Posterior cingulate gyrus (tissue), 11 donors: ENCODE measurements at regions not wholly inside any gene's neighbourhood (a gene's known extent, or its start where the extent isn't known, plus 50 kb on each side); places are given as distances from the start of the nearest gene placed in this dataset.
"Not testable (repeated sequence)": the region's sequence is repeated elsewhere in the genome, so short reads cannot be mapped to it uniquely, and the experiment has no call there.

ENCODE experiments used
- DNase-seq, 10 donors: peaks; one replicate each; pipeline versions ENCODE4 v3.0.0 to v3.0.0-alpha.2; 2020 to 2021; ENCODE audit warnings: mixed read lengths in 3 of 10
- intact Hi-C: fragments of 100-400 bp; cut with DNase I; formaldehyde crosslinking; loops from one replicate; pipeline ENCODE4 v1.15.1; 2023

DNA sequence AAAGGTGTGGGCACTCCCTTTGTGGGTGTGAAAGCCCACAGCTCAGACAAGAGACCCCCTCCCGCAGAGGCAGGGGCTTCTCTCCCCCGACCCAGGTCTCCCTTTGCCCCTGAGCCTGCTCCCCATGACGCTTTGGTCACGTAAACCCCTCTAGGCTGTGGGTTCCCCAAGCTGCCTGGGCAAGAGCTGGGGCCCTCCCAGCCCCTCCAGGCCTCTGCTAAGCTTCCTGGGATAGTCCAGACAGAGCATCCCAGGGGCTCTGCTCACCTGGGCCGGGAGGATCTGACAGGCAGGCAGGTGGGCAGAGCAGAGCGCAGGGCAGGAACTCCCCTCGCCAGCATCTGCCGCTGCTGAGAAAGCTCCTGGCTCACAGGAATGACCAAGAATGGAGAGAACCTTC, 177.3 kb downstream of the BANP start:
- peak in 1 of 10 donors; percentile 47 for DNase-seq
- intact Hi-C loops = no loop called here

- peak in 1 of 10 donors; percentile 30 for DNase-seq
- intact Hi-C loops = not testable (repeated sequence)
These were observed 177.9 kb downstream of the BANP start for GRCh38 chr16:88129133-88129532.

DNA sequence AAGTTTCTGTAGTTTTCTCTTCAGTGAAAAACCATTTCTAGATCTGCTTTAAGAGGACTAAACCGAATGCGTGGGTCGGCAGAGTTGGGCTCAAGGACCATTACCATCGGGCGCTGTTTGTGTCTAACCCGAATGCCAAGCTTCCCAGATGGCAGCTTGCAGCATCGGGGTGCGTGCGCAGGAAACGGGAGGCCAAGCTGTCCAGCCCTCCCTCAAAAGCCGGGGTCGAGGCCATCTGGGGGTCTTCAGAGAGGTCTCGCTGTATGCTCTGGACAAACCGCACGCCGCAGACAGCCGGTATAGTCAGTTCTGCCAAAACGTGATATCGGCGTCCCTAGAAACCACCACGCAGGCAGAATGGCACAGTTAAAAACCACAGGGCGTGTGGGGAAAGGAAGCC, 178.8 kb downstream of the BANP start:
- DNase-seq = peak in 1 of 10 donors; percentile 45
- intact Hi-C loops = no loop called here

DNA sequence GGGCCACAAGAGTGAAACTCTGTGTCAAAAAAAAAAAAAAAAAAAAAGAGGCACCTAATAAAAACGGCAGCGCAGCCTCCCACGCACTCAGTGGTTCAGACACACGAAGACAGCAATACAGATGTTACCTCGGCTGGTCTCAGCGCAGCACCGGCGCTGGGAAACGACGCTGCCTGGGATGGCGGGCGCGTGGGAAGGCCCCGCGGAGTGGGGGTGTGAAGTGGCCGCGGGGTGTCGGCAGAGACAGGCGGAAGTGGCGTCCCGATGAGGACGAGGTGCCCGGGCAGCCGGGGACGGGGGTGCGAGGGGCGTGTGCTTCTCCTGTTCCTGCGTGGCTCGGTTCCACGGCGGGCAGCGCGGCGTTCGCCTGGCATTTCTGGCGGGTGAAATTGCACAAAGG, 179.4 kb downstream of the BANP start:
- peak in 1 of 10 donors; percentile 70 for DNase-seq
- intact Hi-C loops = no loop called here

- intact Hi-C loops = no loop called here
- peak in 3 of 10 donors; percentile 37 to 77 (median 49) for DNase-seq
These were observed 180.0 kb downstream of the BANP start for GRCh38 chr16:88131256-88131655.

DNA sequence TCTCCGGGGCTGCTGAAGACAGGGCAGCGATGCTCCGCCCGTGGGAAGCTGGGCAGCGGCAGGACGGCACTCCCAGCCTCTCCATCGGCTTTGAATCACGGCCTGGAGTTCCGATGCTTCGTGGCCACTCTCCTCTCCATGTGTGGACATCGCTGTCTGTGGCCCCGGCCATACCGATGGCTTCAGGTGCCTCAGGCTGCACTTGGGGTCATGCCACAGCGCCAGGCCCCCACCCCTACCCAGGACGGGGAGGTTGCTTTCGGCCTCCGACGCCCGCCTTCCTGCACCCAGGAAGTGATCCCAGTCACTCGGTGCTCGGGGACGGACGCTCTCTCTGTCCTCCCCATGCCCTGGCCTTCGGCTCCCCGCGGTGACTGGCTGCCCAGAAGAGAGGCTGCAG, 180.7 kb downstream of the BANP start:
- DNase-seq = peak in 3 of 10 donors; percentile 59 to 77 (median 70)
- intact Hi-C loops = no loop called here

DNA sequence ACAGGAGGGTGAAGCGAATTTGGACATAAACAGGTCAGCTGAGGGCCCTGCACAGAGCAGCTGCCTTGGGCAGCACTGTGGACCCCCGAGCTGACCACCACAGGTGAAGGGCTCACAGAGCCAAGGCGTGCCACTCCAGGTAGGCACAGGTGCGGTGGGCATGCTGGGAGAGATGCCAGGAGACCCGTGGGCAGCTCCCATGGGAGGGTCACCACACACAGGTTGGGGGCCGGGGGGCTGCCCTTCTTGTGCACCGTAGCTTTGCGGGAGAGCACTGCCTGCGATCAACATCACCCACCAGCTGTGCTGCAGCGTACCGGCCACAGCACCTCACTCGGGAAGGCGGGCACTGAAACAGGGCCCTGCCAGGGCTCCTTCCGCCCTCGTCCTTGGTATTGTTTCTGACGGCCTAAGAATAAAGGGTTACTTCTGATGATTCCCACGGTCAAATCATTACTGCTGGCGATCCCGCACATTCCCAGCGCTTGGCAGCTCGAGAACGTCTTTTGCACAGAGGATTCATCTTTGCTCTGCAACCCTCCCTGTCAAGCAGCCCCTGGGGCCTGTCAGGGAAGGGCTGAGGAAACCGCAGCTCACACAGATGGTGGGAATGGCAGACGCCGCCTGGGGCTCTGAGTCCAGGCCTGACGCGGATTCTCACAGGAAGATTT, 181.7 kb downstream of the BANP start:
- peak in 3 of 10 donors; percentile 55 to 82 (median 76) for DNase-seq

GRCh38 chr16:88133507-88133843, 182.2 kb downstream of the BANP start:
- no peak for DNase-seq
- intact Hi-C loops = no loop called here

More for the DNA sequence above, 181.7 kb downstream of the BANP start:
- intact Hi-C loops = no loop called here

- DNase-seq = peak in 2 of 10 donors; percentile 59 to 79
These were observed 183.1 kb downstream of the BANP start for GRCh38 chr16:88134172-88134898.

DNA sequence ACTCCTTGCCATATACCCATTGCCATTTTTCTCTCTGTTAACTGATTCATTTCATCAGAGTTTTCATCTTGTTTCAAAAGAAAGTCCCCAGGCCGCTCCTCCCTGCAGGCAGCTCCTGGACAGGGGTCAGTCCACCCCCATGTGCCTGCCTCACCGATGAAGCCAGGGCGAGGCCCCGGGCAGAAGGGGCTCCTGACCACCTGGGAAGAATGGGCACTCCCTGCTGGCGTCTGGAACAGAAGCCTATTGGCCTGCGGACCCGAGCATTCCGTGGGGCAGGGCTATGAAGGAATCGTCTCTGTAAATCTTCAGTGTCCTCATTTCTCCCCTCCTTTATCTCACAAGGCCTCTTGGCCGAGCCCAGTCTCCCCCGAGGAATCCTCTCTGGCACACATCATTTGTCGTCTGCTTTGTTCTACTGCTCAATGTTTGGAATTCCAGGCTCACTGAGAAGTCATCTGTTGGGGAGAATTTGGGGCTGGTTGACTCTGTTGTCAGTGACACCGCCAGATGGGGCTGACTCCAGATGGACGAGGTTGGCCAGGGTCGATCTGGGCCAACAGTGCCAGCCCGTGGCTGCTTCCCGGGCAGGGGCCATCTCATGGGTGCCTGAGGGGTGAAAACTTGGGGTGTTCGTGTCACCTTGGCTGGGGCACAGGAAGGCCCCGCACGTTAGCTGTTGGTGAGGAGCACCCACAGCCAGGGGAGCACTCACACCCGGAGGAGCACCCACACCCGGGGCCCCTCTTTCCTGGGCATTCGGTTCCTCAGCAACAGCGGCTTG, 183.9 kb downstream of the BANP start:
- peak in 3 of 10 donors; percentile 46 to 65 (median 48) for DNase-seq

More at GRCh38 chr16:88134172-88134898, 183.1 kb downstream of the BANP start:
- intact Hi-C loops = not testable (repeated sequence)

DNA sequence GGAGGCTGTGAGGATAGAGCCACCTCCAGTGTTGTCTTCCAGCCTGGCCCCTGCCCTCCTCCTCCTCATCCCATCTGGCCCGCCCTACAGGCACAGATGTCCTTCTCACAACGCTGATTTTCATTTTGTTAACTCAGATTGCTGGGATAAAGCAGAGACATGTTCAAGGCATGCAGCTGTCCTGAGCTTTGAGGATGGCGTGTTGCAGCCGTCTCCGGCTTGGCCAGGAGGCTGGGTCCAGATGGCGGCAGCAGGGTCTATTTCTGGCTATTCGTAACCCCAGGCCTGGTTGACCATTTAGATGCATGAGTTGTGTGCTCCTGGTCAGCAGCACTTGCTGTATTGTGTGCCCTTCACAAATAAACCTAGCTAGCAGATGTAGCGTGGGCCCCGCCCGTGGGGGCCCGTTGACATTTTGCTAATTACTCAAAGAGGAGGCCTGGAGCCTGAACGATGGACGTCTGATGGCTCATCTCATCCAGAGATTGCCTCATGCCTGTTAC, 185.0 kb downstream of the BANP start:
- intact Hi-C loops = not testable (repeated sequence)
- DNase-seq = peak in 6 of 10 donors; percentile 18 to 84 (median 36)

More for the DNA sequence above, 183.9 kb downstream of the BANP start:
- intact Hi-C loops = not testable (repeated sequence)

- intact Hi-C loops = not testable (repeated sequence)
- peak in 3 of 10 donors; percentile 2 to 16 (median 11) for DNase-seq
These were observed 185.7 kb downstream of the BANP start for GRCh38 chr16:88136939-88137338.

GRCh38 chr16:88139141-88139540, 187.9 kb downstream of the BANP start:
- DNase-seq = peak in 1 of 10 donors; percentile 16

DNA sequence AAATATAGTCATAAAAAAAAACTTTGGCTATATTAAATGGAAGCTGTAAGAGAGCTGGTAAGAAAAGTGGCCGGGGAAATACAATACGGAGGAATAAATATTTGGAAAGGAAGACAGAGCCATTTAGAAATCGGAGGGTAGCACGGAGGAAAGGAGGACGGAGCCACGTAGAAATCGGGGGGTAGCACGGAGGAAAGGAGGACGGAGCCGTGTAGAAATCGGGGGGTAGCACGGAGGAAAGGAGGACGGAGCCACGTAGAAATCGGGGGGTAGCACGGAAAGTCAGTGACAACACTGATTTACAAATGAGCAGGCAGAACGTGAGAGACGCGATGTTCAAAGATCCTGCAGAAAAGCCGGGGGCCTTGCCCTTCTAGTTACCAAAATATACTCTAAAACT, 189.0 kb downstream of the BANP start:
- peak in 1 of 10 donors; percentile 8 for DNase-seq
- intact Hi-C loops = not testable (repeated sequence)

More at GRCh38 chr16:88139141-88139540, 187.9 kb downstream of the BANP start:
- intact Hi-C loops = not testable (repeated sequence)

- peak in 1 of 10 donors; percentile 40 for DNase-seq
- intact Hi-C loops = no loop called here
These were observed 190.3 kb downstream of the BANP start for GRCh38 chr16:88141580-88141979.

DNA sequence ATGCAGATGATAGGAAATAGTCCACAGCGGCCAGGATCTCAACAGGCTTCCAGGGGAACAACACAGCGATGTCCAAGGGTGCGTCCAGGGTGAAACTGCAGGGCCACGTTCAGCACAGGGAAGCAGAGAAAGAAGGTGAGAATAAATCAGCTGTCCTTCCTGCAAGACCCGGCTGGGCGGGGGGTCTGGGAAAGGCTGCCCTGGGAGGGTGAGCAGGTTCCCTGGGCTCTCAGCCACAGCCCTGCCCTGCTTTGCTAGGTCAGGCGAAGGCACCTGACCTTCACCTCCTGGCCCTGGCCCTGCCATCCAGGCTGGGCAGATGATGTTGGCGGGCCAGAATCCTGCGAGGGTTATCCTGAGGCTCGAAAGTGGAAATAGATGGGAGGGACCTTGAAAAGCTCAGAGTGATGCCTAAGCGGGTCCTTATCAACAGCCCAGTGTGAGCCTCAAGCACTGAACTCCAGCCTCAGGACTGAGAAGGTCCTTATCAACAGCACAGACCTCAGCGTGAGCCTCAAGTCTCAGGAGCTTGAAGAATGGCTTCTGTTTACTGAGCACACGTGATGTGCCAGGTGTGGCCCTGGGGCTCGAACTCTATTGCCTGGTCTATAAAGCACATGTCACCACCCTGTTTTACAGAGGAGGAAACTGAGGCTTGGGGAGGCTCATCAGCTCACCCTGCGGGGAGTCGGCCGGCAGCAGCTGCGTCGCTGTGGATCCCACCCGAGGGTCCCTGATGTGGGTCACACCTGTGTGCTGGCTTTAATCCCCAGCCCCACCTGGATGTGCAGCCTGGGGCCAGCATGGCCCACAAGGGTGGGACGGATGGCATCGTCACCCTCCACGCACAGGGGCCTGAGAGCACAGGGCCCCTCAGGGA, 191.1 kb downstream of the BANP start:
- peak in 1 of 10 donors; percentile 68 for DNase-seq
- intact Hi-C loops = not testable (repeated sequence)

- intact Hi-C loops = not testable (repeated sequence)
- peak in 2 of 10 donors; percentile 37 to 63 for DNase-seq
These were observed 192.1 kb downstream of the BANP start for GRCh38 chr16:88143122-88144027.

DNA sequence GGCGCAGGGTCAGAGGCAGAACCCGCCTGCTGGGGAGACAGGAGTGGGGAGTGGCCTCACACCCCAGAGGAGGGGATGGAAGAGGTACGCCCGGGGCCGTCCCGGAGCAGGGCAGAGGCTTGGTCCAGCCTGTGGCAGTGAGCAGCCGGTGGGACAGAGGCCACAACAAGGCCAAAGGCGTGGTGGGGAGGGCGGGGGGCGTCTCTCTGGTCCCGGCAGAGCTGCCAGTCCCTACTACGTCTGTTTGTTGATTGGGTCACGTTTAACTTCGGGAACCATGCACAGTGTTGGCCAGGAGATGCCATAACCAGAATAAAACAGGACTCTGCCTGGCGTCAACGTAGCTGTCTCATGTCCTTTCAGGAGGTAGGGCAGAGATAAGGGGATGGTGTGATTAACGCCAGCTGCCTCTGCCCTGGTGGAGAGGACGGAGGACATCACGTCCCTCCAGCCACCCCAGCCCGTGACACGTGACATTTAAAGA, 192.8 kb downstream of the BANP start:
- peak in 1 of 10 donors; percentile 72 for DNase-seq
- intact Hi-C loops = no loop called here
